ENCODE measurements at regions not wholly inside any gene's neighbourhood (a gene's known extent, or its start where the extent isn't known, plus 50 kb on each side); places are given as distances from the start of the nearest gene placed in this dataset.

DNA sequence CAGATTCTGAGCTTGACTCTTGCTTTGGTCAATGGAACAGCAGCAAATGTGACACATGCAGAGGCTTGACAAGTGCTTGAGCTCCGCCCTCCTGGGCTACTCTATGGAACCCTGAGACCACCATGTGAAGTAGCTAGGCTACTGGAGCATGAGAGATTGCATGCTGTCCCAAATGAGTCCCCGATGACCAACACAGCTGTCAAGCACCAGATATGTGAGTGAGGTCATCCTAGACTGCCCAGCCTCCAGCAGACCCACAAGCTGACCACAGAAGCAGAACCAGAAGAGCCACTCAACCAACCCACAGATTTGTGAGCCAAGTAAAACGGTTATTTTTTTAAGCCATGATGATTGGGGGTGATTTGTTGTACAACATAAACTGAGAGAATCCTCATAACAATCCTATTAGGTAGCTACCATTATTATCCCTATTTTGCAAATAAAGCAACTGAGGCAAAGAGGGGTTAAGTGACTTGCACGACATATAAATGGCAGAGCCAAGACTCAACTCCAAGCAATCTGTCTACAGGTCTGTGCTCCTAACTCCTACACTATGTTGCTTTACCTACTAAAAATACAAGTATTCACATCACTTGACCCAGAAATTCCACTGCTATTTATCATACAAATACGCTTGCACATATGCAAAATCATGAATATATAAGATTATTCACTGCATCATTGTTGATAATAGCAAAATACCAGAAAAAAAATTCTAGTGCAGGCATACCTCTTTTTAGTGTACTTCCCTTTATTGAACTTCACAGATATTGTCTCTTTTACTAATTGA, 136.2 kb downstream of the NDUFA12 start:
- TF ChIP-seq, protein P1, sequence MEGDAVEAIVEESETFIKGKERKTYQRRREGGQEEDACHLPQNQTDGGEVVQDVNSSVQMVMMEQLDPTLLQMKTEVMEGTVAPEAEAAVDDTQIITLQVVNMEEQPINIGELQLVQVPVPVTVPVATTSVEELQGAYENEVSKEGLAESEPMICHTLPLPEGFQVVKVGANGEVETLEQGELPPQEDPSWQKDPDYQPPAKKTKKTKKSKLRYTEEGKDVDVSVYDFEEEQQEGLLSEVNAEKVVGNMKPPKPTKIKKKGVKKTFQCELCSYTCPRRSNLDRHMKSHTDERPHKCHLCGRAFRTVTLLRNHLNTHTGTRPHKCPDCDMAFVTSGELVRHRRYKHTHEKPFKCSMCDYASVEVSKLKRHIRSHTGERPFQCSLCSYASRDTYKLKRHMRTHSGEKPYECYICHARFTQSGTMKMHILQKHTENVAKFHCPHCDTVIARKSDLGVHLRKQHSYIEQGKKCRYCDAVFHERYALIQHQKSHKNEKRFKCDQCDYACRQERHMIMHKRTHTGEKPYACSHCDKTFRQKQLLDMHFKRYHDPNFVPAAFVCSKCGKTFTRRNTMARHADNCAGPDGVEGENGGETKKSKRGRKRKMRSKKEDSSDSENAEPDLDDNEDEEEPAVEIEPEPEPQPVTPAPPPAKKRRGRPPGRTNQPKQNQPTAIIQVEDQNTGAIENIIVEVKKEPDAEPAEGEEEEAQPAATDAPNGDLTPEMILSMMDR (IDR thresholded peaks at IDR 0.05): no peak
- TF ChIP-seq POLR2A (IDR thresholded peaks at IDR 0.05): no peak

All from testis (tissue), 2 donors.